D721Med (cell line): ENCODE measurements at regions not wholly inside any gene's neighbourhood (a gene's known extent, or its start where the extent isn't known, plus 50 kb on each side); places are given as distances from the start of the nearest gene placed in this dataset.
A peak's percentile ranks its signal among the peaks of the same experiment; 100 is the strongest.
"Not testable (repeated sequence)": the region's sequence is repeated elsewhere in the genome, so short reads cannot be mapped to it uniquely, and the experiment has no call there.

Source experiments
- DNase-seq: peaks from one replicate; pipeline ENCODE4 v3.0.0; 2011; ENCODE audit warnings: low spot score; ENCODE audit not compliant: insufficient read length
- FAIRE-seq: peaks from 2 replicates; lab custom pipeline; 2011; peaks lifted over from hg19 to GRCh38; lab: Jason Lieb, UNC
- CTCF ChIP-seq: IDR thresholded peaks from 2 replicates; pipeline ENCODE4 v1.5.1; 2012; ENCODE audit warnings: mild to moderate bottlenecking, control low read depth; ENCODE audit not compliant: insufficient read depth; ENCODE audit errors: missing control alignments

GRCh38 chr3:198157231-198157868 is 197.3 kb downstream of the LMLN start:
- not testable (repeated sequence) for FAIRE-seq, DNase-seq

GRCh38 chr3:198158007-198158406 is 198.0 kb downstream of the LMLN start:
- DNase-seq, FAIRE-seq: not testable (repeated sequence)

- DNase-seq, FAIRE-seq: not testable (repeated sequence)
- peak; percentile 45 for TF ChIP-seq CTCF
Observed at GRCh38 chr3:198167339-198168039, 207.5 kb downstream of the LMLN start.

- FAIRE-seq, DNase-seq: not testable (repeated sequence)
Observed at GRCh38 chr3:198170781-198171180, 210.8 kb downstream of the LMLN start.

GRCh38 chr3:198173080-198173479 is 213.1 kb downstream of the LMLN start:
- not testable (repeated sequence) for FAIRE-seq, DNase-seq

- FAIRE-seq, DNase-seq: not testable (repeated sequence)
Observed at GRCh38 chr3:198173929-198174574, 214.0 kb downstream of the LMLN start.
